Fibroblast of pulmonary artery (primary cell): ENCODE measurements at regions not wholly inside any gene's neighbourhood (a gene's known extent, or its start where the extent isn't known, plus 50 kb on each side); places are given as distances from the start of the nearest gene placed in this dataset.

Source experiments
- DNase-seq: peaks from one replicate; pipeline ENCODE4 v3.0.0-alpha.2; 2010; ENCODE audit warnings: low read depth
- H3K4me3 ChIP-seq: replicated peaks from 2 replicates; pipeline ENCODE4 v1.5.1; 2011; ENCODE audit warnings: low read depth, mild to moderate bottlenecking, control low read depth, low read length, moderate library complexity
- CTCF ChIP-seq: IDR thresholded peaks from 2 replicates; pipeline ENCODE4 v1.5.1; 2011; ENCODE audit warnings: mild to moderate bottlenecking, control low read depth, low read length, inconsistent platforms; ENCODE audit errors: missing control alignments

GRCh38 chrY:7317571-7317970 is 406.0 kb upstream of the AMELY start:
- no peak overlapping the region for H3K4me3 ChIP-seq
- DNase-seq: no peak
- TF ChIP-seq CTCF: no peak

- H3K4me3 ChIP-seq: no peak overlapping the region
- TF ChIP-seq CTCF: no peak
- DNase-seq: peak; percentile 36
Measured at GRCh38 chrY:7310482-7311269, 399.1 kb upstream of the AMELY start.

- no peak overlapping the region for H3K4me3 ChIP-seq
- no peak for TF ChIP-seq CTCF
- peak; percentile 27 for DNase-seq
Measured at GRCh38 chrY:7308816-7309215, 397.3 kb upstream of the AMELY start.

- DNase-seq: no peak
- H3K4me3 ChIP-seq: no peak overlapping the region
- TF ChIP-seq CTCF: no peak
Measured at GRCh38 chrY:7302306-7302705, 390.8 kb upstream of the AMELY start.

GRCh38 chrY:7299960-7300359 is 388.4 kb upstream of the AMELY start:
- DNase-seq: no peak

GRCh38 chrY:7292113-7292512 is 380.6 kb upstream of the AMELY start:
- no peak overlapping the region for H3K4me3 ChIP-seq
- no peak for TF ChIP-seq CTCF
- no peak for DNase-seq

More at GRCh38 chrY:7299960-7300359, 388.4 kb upstream of the AMELY start:
- no peak for TF ChIP-seq CTCF
- no peak overlapping the region for H3K4me3 ChIP-seq
